Tibial nerve (tissue), 4 donors: ENCODE measurements at regions not wholly inside any gene's neighbourhood (a gene's known extent, or its start where the extent isn't known, plus 50 kb on each side); places are given as distances from the start of the nearest gene placed in this dataset.
"Not testable (repeated sequence)": the region's sequence is repeated elsewhere in the genome, so short reads cannot be mapped to it uniquely, and the experiment has no call there.

Experiments used
- EP300 ChIP-seq, 2 donors: sonication (generic); formaldehyde crosslinking; IDR thresholded peaks; one replicate each; pipeline ENCODE4 v1.6.1; 2017; ENCODE audit warnings: antibody characterized with exemption in 2 of 2, mild to moderate bottlenecking in 1 of 2
- POLR2A ChIP-seq, 2 donors: fragments of 450-650 bp; IDR thresholded peaks; one replicate each; pipeline ENCODE4 v1.6.1; 2017; ENCODE audit warnings: antibody characterized with exemption in 2 of 2, mild to moderate bottlenecking in 2 of 2, moderate library complexity in 2 of 2
- TF ChIP-seq, protein P1 (sequence below), 5 experiments: fragments of 200-600 bp in 3 of 5; fragments of 450-650 bp in 2 of 5; sonication (generic) in 3 of 5; IDR thresholded peaks; one replicate each; pipeline ENCODE4 v1.5.1; 2016 to 2019; ENCODE audit warnings: antibody characterized with exemption in 5 of 5, mild to moderate bottlenecking in 3 of 5, moderate library complexity in 2 of 5

- TF ChIP-seq, protein P1, sequence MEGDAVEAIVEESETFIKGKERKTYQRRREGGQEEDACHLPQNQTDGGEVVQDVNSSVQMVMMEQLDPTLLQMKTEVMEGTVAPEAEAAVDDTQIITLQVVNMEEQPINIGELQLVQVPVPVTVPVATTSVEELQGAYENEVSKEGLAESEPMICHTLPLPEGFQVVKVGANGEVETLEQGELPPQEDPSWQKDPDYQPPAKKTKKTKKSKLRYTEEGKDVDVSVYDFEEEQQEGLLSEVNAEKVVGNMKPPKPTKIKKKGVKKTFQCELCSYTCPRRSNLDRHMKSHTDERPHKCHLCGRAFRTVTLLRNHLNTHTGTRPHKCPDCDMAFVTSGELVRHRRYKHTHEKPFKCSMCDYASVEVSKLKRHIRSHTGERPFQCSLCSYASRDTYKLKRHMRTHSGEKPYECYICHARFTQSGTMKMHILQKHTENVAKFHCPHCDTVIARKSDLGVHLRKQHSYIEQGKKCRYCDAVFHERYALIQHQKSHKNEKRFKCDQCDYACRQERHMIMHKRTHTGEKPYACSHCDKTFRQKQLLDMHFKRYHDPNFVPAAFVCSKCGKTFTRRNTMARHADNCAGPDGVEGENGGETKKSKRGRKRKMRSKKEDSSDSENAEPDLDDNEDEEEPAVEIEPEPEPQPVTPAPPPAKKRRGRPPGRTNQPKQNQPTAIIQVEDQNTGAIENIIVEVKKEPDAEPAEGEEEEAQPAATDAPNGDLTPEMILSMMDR (IDR thresholded peaks at IDR 0.05) = not testable (repeated sequence)
- not testable (repeated sequence) for TF ChIP-seq EP300, POLR2A (IDR thresholded peaks at IDR 0.05)
These were observed 84.9 kb upstream of the SMARCA2 start for GRCh38 chr9:1930245-1930736.
